H1 (cell line): ENCODE measurements at regions not wholly inside any gene's neighbourhood (a gene's known extent, or its start where the extent isn't known, plus 50 kb on each side); places are given as distances from the start of the nearest gene placed in this dataset.

ENCODE experiments used
- CTCF ChIA-PET: fragments of 300-600 bp; sonication (Branson Sonifier 250); formaldehyde crosslinking; loops from one replicate; lab custom pipeline; 2021; ENCODE audit not compliant: partially characterized antibody; lab: Charles Lee
- POLR2A ChIA-PET: fragments of 300-600 bp; sonication (Branson Sonifier 250); formaldehyde crosslinking; loops from one replicate; lab custom pipeline; 2021; ENCODE audit warnings: inconsistent platforms; ENCODE audit not compliant: partially characterized antibody; lab: Charles Lee
- DNase-seq, 2 experiments: peaks; one replicate each; pipeline versions ENCODE4 v3.0.0 to v3.0.0-alpha.2; 2010 to 2022; ENCODE audit warnings: low spot score in 2 of 2, low read depth in 1 of 2, mixed read lengths in 1 of 2
- FAIRE-seq: peaks from 2 replicates; lab custom pipeline; 2011; peaks lifted over from hg19 to GRCh38; lab: Jason Lieb, UNC
- H2AFZ ChIP-seq: 2 replicates; pipeline ENCODE4 v1.8.1; 2012; ENCODE audit warnings: low read length, inconsistent platforms
- H2AK5ac ChIP-seq: 2 replicates; pipeline ENCODE4 v1.6.1; 2013; ENCODE audit warnings: low read depth, low read length
- H2BK120ac ChIP-seq: replicated peaks from 2 replicates; pipeline ENCODE3; 2013; ENCODE audit warnings: low read depth, low read length, inconsistent platforms
- H2BK12ac ChIP-seq: 2 replicates; pipeline ENCODE4 v1.6.1; 2013; ENCODE audit warnings: low read depth, low read length
- H2BK15ac ChIP-seq: 2 replicates; pipeline ENCODE4 v1.6.1; 2013; ENCODE audit warnings: low read length
- H2BK20ac ChIP-seq: 2 replicates; pipeline ENCODE4 v1.6.1; 2013; ENCODE audit warnings: low read length
- H2BK5ac ChIP-seq: 2 replicates; pipeline ENCODE4 v1.6.1; 2013; ENCODE audit warnings: low read depth, low read length
- H3K14ac ChIP-seq: 2 replicates; pipeline ENCODE4 v1.6.1; 2013; ENCODE audit warnings: inconsistent platforms; ENCODE audit not compliant: insufficient read length
- H3K18ac ChIP-seq: 2 replicates; pipeline ENCODE4 v1.6.1; 2013; ENCODE audit warnings: low read length; ENCODE audit errors: extremely low read depth
- H3K23ac ChIP-seq: 2 replicates; pipeline ENCODE4 v1.6.1; 2013; ENCODE audit warnings: inconsistent platforms; ENCODE audit not compliant: insufficient read length
- H3K23me2 ChIP-seq: 2 replicates; pipeline ENCODE4 v1.6.1; 2013; ENCODE audit warnings: low read depth, low read length
- H3K27ac ChIP-seq: 2 replicates; pipeline ENCODE4 v1.6.1; 2011; ENCODE audit warnings: low read depth, low read length, inconsistent platforms
- H3K27me3 ChIP-seq, 4 experiments: replicated peaks in 1 of 4; 1 replicate in 1 of 4; 2 replicates in 3 of 4; pipeline versions ENCODE4 v1.6.1 to v1.8.1; 2011 to 2013; ENCODE audit warnings: low read length in 3 of 4, mild to moderate bottlenecking in 3 of 4, inconsistent platforms in 2 of 4, mixed read lengths in 2 of 4, moderate library complexity in 1 of 4; ENCODE audit not compliant: control insufficient read depth in 3 of 4, insufficient read depth in 3 of 4; ENCODE audit errors: extremely low read depth in 1 of 4
- H3K36me3 ChIP-seq, 4 experiments: 2 replicates each; pipeline versions ENCODE4 v1.6.1 to v1.8.1; 2011 to 2013; ENCODE audit warnings: mild to moderate bottlenecking in 4 of 4, low read length in 3 of 4, moderate library complexity in 2 of 4, control low read depth in 1 of 4, inconsistent platforms in 1 of 4; ENCODE audit not compliant: insufficient read depth in 4 of 4, control insufficient read depth in 2 of 4
- H3K4ac ChIP-seq: replicated peaks from 2 replicates; pipeline ENCODE3; 2013; ENCODE audit warnings: low read length, low read depth, mixed read lengths, inconsistent platforms; ENCODE audit not compliant: insufficient read length
- H3K4me1 ChIP-seq, 4 experiments: replicated peaks in 1 of 4; 1 replicate in 1 of 4; 2 replicates in 3 of 4; pipeline versions ENCODE4 v1.6.1 to v1.8.1; 2011 to 2013; ENCODE audit warnings: low read length in 3 of 4, inconsistent platforms in 2 of 4, mixed read lengths in 1 of 4; ENCODE audit not compliant: insufficient read depth in 4 of 4, control insufficient read depth in 3 of 4
- H3K4me2 ChIP-seq, 2 experiments: 2 replicates each; pipeline versions ENCODE4 v1.6.1 to v1.8.1; 2011 to 2013; ENCODE audit warnings: low read depth in 2 of 2, low read length in 2 of 2, control low read depth in 1 of 2, inconsistent platforms in 1 of 2, mild to moderate bottlenecking in 1 of 2; ENCODE audit not compliant: insufficient read depth in 1 of 2
- H3K4me3 ChIP-seq, 4 experiments: fragments of 200-600, 300-600 bp in 1 of 4; sonication (generic), shearing (Covaris generic), sonication (Bioruptor Twin) in 1 of 4; 2 replicates each; pipeline versions ENCODE4 v1.5.1 to v1.8.1; 2011 to 2016; ENCODE audit warnings: low read length in 4 of 4, low read depth in 3 of 4, control low read depth in 2 of 4, inconsistent platforms in 2 of 4, mild to moderate bottlenecking in 2 of 4, mixed read lengths in 1 of 4, moderate library complexity in 1 of 4; ENCODE audit not compliant: insufficient read depth in 2 of 4; ENCODE audit errors: extremely low read depth in 1 of 4
- H3K56ac ChIP-seq: replicated peaks from 2 replicates; pipeline ENCODE3; 2013; ENCODE audit warnings: low read depth, mild to moderate bottlenecking, mixed read lengths, low read length, inconsistent platforms; ENCODE audit not compliant: insufficient read length
- H3K79me1 ChIP-seq: 2 replicates; pipeline ENCODE4 v1.6.1; 2013; ENCODE audit warnings: low read depth, low read length, control low read depth
- H3K79me2 ChIP-seq, 2 experiments: 2 replicates each; pipeline versions ENCODE4 v1.6.1 to v1.8.1; 2012 to 2013; ENCODE audit warnings: low read length in 2 of 2, mild to moderate bottlenecking in 2 of 2, inconsistent platforms in 1 of 2; ENCODE audit not compliant: insufficient read depth in 2 of 2, control insufficient read depth in 1 of 2
- H3K9ac ChIP-seq, 4 experiments: replicated peaks in 1 of 4; 1 replicate in 1 of 4; 2 replicates in 3 of 4; pipeline versions ENCODE4 v1.6.1 to v1.8.1; 2011 to 2013; ENCODE audit warnings: low read depth in 3 of 4, low read length in 3 of 4, control low read depth in 2 of 4, mild to moderate bottlenecking in 2 of 4, moderate library complexity in 2 of 4, inconsistent platforms in 1 of 4; ENCODE audit errors: extremely low read depth in 1 of 4
- H3K9me3 ChIP-seq, 2 experiments: 2 replicates each; pipeline versions ENCODE4 v1.6.1 to v1.8.1; 2012 to 2013; ENCODE audit warnings: mild to moderate bottlenecking in 2 of 2, moderate library complexity in 2 of 2, control low read depth in 1 of 2, inconsistent platforms in 1 of 2, low read depth in 1 of 2, low read length in 1 of 2, mixed read lengths in 1 of 2; ENCODE audit not compliant: insufficient read depth in 2 of 2
- H4K20me1 ChIP-seq, 2 experiments: replicated peaks in 1 of 2; 2 replicates each; pipeline versions ENCODE3 to v1.8.1; 2011 to 2013; ENCODE audit warnings: inconsistent platforms in 2 of 2, low read length in 2 of 2, mild to moderate bottlenecking in 1 of 2; ENCODE audit not compliant: insufficient read depth in 2 of 2, control insufficient read depth in 1 of 2
- H4K5ac ChIP-seq: 2 replicates; pipeline ENCODE4 v1.6.1; 2013; ENCODE audit warnings: low read length, low read depth, mixed read lengths, inconsistent platforms; ENCODE audit not compliant: insufficient read length
- H4K8ac ChIP-seq: 2 replicates; pipeline ENCODE4 v1.8.0; 2013; ENCODE audit warnings: mild to moderate bottlenecking, moderate library complexity, low read length, inconsistent platforms; ENCODE audit not compliant: insufficient read depth; ENCODE audit errors: extremely low read depth
- H4K91ac ChIP-seq: replicated peaks from 2 replicates; pipeline ENCODE3; 2013; ENCODE audit warnings: low read length, mixed read lengths, inconsistent platforms; ENCODE audit not compliant: insufficient read length
- RBBP5 ChIP-seq: IDR thresholded peaks from 2 replicates; pipeline ENCODE4 v1.7.1; 2012; ENCODE audit warnings: low read depth, mild to moderate bottlenecking, inconsistent platforms, low read length, moderate library complexity, borderline replicate concordance
- SIN3A ChIP-seq, 2 experiments: IDR thresholded peaks in 1 of 2; conservative IDR thresholded peaks in 1 of 2; 2 replicates each; pipeline ENCODE4 v1.6.1; 2011 to 2012; ENCODE audit warnings: low read length in 2 of 2, improper control_type of control experiment in 1 of 2, low read depth in 1 of 2, mild to moderate bottlenecking in 1 of 2
- SRF ChIP-seq: IDR thresholded peaks from 2 replicates; pipeline ENCODE4 v1.6.1; 2011; ENCODE audit warnings: mild to moderate bottlenecking, low read depth, low read length, moderate library complexity
- YY1 ChIP-seq: IDR thresholded peaks from 2 replicates; pipeline ENCODE4 v1.6.1; 2011; ENCODE audit warnings: low read depth, mild to moderate bottlenecking, low read length
- WGBS, 2 experiments: shearing (Covaris generic) in 1 of 2; methylation state at CpG; one replicate each; pipeline versions ENCODE4 v1.1.6 to v1.1.7; 2013 to 2015; ENCODE audit warnings: low lambda C conversion rate in 2 of 2, mixed read lengths in 2 of 2, inconsistent platforms in 1 of 2, low coverage in 1 of 2, missing lambda C conversion rate in 1 of 2; ENCODE audit not compliant: insufficient replicate concordance in 2 of 2, insufficient coverage in 1 of 2, insufficient read length in 1 of 2; ENCODE audit errors: extremely low coverage in 1 of 2, missing lambda C conversion rate in 1 of 2; 5-methylcytosine and 5-hydroxymethylcytosine counted together

DNA sequence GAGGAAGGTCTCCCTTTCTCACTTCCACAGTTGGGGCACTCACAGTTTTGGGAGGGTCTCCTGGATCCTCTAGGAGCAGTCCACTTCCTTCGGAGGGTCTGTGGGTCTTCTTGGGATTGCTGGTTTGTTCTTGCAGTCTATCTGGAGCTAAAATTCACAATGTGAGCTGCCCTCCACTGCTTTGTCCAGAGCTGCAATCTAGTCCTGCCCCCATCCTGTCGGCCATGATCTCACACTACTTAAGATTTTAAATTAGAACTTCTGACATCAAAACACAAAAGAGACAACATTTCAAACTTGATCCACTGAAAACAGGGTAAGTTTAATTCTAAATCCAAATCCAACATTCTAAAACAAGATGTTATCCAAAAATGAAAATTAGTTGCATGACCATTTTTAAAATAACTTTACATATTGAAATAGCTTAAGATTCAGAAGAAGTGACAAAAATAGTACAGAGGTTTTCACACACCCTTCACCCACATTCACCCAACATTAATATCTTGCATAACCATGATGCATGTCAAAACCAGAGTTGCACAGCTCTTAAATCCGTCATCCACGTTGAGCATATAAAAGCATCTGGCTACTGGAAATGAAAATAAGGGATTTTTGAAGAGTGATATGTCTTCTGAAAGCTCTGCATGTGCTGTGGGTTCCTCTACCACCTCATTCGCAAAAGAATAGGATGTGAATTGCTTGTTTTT is 113.7 kb upstream of the EPB41L4A start:
- Histone ChIP-seq H4K8ac (no peak overlapping the region), H2AK5ac (no peak overlapping the region), H3K9ac (no peak overlapping the region), H3K4ac (no peak overlapping the region), H4K20me1 (no peaks in the 10 kb centered on the region), H2BK12ac (no peak overlapping the region), H3K79me2 (no peaks in the 10 kb centered on the region), H3K27me3 (no peaks in the 10 kb centered on the region), H2BK15ac (no peak overlapping the region), H2AFZ (peak overlapping the region; percentile 82), H3K27ac (no peak overlapping the region), H3K79me1 (no peaks in the 10 kb centered on the region), H3K56ac (no peak overlapping the region), H3K4me3 (no peak overlapping the region), H2BK20ac (peak overlapping the region; percentile 9; the same call in 1 of the 2 replicates), H2BK5ac (no peak overlapping the region), H4K5ac (no peak overlapping the region), H3K23ac (no peak overlapping the region), H4K91ac (no peak overlapping the region), H3K18ac (no peak overlapping the region), H2BK120ac (no peak overlapping the region), H3K36me3 (no peaks in the 10 kb centered on the region), H3K23me2 (no peaks in the 10 kb centered on the region), H3K4me1 (peaks cover 0 to 4% (median 2%) of the 10 kb centered on the region in 4 experiments; a peak in 3 of 7 replicates), H3K14ac (no peak overlapping the region), H3K4me2 (no peak overlapping the region), H3K9me3 (no peaks in the 10 kb centered on the region)
- CTCF ChIA-PET, result interaction anchor here (0.7 to 3.9 kb wide), 13 partner anchors 8 to 227 kb away, joined by 3 to 16 read pairs (median 4); partner anchors contain the start of gene EPB41L4A
- TF ChIP-seq YY1 (no peak), SRF (no peak), RBBP5 (no peak), SIN3A (conservative IDR thresholded peaks at IDR 0.05 in 1 of 2, IDR thresholded peaks at IDR 0.05 in 1 of 2; ENCODE audit: low read depth in 1 of 2, low read length in 2 of 2) (no peak)
- DNase-seq (no peak), FAIRE-seq (no peak)
- WGBS, 2 experiments, result 85% methylated on average over 5 of the region's 5 CpGs; no CpG with 5 or more reads in 1 of the 2 experiments
- POLR2A ChIA-PET, result interaction anchor here (0.6 to 1.1 kb wide), 2 partner anchors 207 to 368 kb away, joined by 3 read pairs; no protein-coding TSS in a partner anchor
